ENCODE measurements at regions not wholly inside any gene's neighbourhood (a gene's known extent, or its start where the extent isn't known, plus 50 kb on each side); places are given as distances from the start of the nearest gene placed in this dataset.

DNA sequence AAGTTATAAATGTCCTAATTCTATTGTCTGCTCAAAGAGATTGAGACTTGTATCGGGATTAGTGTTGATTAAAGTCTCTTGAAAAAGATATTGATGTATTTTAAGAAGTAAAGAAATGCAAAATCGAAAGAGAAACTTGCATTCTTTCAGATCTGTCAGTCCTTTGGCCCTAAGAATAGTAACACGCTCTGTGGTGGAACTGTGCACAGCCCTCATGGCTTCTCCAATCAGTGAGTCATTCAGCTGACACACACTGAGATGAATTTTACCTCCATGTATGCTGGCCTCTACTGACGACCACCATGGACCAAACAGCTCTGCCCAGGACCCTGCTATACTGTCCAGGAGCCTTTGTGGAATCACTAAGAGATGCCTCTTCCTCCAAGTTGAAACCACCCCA lies 232.4 kb downstream of the ESM1 start:
- TF ChIP-seq CTCF (conservative IDR thresholded peaks at IDR 0.05; ENCODE audit: low read length) (no peak), EZH2phosphoT487 (IDR thresholded peaks at IDR 0.05; ENCODE audit: borderline replicate concordance) (no peak)

All from Loucy (cell line).